PC-9 (cell line): ENCODE measurements at regions not wholly inside any gene's neighbourhood (a gene's known extent, or its start where the extent isn't known, plus 50 kb on each side); places are given as distances from the start of the nearest gene placed in this dataset.

Experiments
- CTCF ChIP-seq: fragments of 200-600 bp; sonication (generic); conservative IDR thresholded peaks from 2 replicates; pipeline ENCODE4 v1.6.1; 2017; ENCODE audit warnings: mixed run types, antibody characterized with exemption, mild to moderate bottlenecking, moderate library complexity
- EZH2 ChIP-seq: fragments of 200-600 bp; sonication (generic); IDR thresholded peaks from 2 replicates; pipeline ENCODE4 v1.8.0; 2017; ENCODE audit warnings: antibody characterized with exemption, low read depth

- TF ChIP-seq CTCF (no peak), EZH2 (no peak)
Measured at GRCh38 chr9:17996728-17997127, 417.9 kb downstream of the SH3GL2 start.
